SK-N-SH treated with all-trans-retinoic acid at 6 μM for 48 hours (cell line): ENCODE measurements at regions not wholly inside any gene's neighbourhood (a gene's known extent, or its start where the extent isn't known, plus 50 kb on each side); places are given as distances from the start of the nearest gene placed in this dataset.

ENCODE experiments used
- ATAC-seq: fragments of 200-7000 bp; cut with Tn5 transposase; 3 replicates; pipeline ENCODE4 v1.9.1; 2020; ENCODE audit warnings: mild to moderate bottlenecking, moderate library complexity
- ARNTL ChIP-seq: fragments of 450-650 bp; formaldehyde crosslinking; IDR thresholded peaks from 2 replicates; pipeline ENCODE4 v1.5.0; 2020; ENCODE audit warnings: low read depth, mild to moderate bottlenecking, moderate library complexity, borderline replicate concordance
- BACH2 ChIP-seq: fragments of 250-450 bp; sonication (Bioruptor Pico); IDR thresholded peaks from 2 replicates; pipeline ENCODE4 v1.9.0; 2021; ENCODE audit warnings: mild to moderate bottlenecking, borderline replicate concordance
- CSDC2 ChIP-seq: fragments of 250-450 bp; sonication (Bioruptor Pico); IDR thresholded peaks from 2 replicates; pipeline ENCODE4 v1.5.0; 2020; ENCODE audit warnings: mild to moderate bottlenecking, moderate library complexity
- ESRRG ChIP-seq: fragments of 250-450 bp; sonication (Bioruptor Pico); IDR thresholded peaks from 2 replicates; pipeline ENCODE4 v1.6.1; 2021; ENCODE audit warnings: mild to moderate bottlenecking
- ISL1 ChIP-seq: fragments of 250-450 bp; sonication (Bioruptor Pico); IDR thresholded peaks from 2 replicates; pipeline ENCODE4 v2.1.2; 2022; ENCODE audit warnings: mild to moderate bottlenecking, moderate library complexity
- OSR1 ChIP-seq: fragments of 250-450 bp; sonication (Bioruptor Pico); IDR thresholded peaks from 2 replicates; pipeline ENCODE4 v1.8.0; 2022; ENCODE audit warnings: moderate library complexity, mild to moderate bottlenecking, inconsistent platforms
- PPARA ChIP-seq: fragments of 250-450 bp; sonication (Bioruptor Pico); IDR thresholded peaks from 2 replicates; pipeline ENCODE4 v1.5.0; 2020; ENCODE audit warnings: mild to moderate bottlenecking, borderline replicate concordance
- RARB ChIP-seq: fragments of 250-450 bp; sonication (Bioruptor Pico); IDR thresholded peaks from 2 replicates; pipeline ENCODE4 v1.8.0; 2021; ENCODE audit warnings: mild to moderate bottlenecking, moderate library complexity
- SNAI2 ChIP-seq: fragments of 250-450 bp; sonication (Bioruptor Pico); IDR thresholded peaks from 2 replicates; pipeline ENCODE4 v1.5.0; 2020; ENCODE audit warnings: mild to moderate bottlenecking, moderate library complexity
- TCF4 ChIP-seq: fragments of 250-450 bp; sonication (Bioruptor Pico); IDR thresholded peaks from 2 replicates; pipeline ENCODE4 v1.8.0; 2021; ENCODE audit warnings: mild to moderate bottlenecking, moderate library complexity, borderline replicate concordance
- TOX ChIP-seq: fragments of 250-450 bp; sonication (Bioruptor Pico); IDR thresholded peaks from 2 replicates; pipeline ENCODE4 v1.8.0; 2021; ENCODE audit warnings: mild to moderate bottlenecking, moderate library complexity, borderline replicate concordance
- ZC3H10 ChIP-seq: fragments of 250-450 bp; sonication (Bioruptor Pico); IDR thresholded peaks from 2 replicates; pipeline ENCODE4 v1.5.1; 2021; ENCODE audit warnings: mild to moderate bottlenecking, moderate library complexity
- ZFP30 ChIP-seq: fragments of 450-650 bp; formaldehyde crosslinking; IDR thresholded peaks from 2 replicates; pipeline ENCODE4 v1.5.0; 2022; ENCODE audit warnings: mild to moderate bottlenecking, moderate library complexity
- ZNF565 ChIP-seq: fragments of 450-650 bp; formaldehyde crosslinking; conservative IDR thresholded peaks from 2 replicates; pipeline ENCODE4 v1.5.0; 2020; ENCODE audit warnings: low read depth, mild to moderate bottlenecking, moderate library complexity
- ZNF70 ChIP-seq: fragments of 450-650 bp; formaldehyde crosslinking; IDR thresholded peaks from 2 replicates; pipeline ENCODE4 v1.5.0; 2020; ENCODE audit warnings: mild to moderate bottlenecking, moderate library complexity
- ZNF8 ChIP-seq: fragments of 450-650 bp; formaldehyde crosslinking; IDR thresholded peaks from 2 replicates; pipeline ENCODE4 v1.5.0; 2020; ENCODE audit warnings: mild to moderate bottlenecking, moderate library complexity
- TF ChIP-seq, protein P1 (sequence below): fragments of 250-450 bp; sonication (Bioruptor Pico); IDR thresholded peaks from 2 replicates; pipeline ENCODE4 v1.8.0; 2020; ENCODE audit warnings: mild to moderate bottlenecking, moderate library complexity, borderline replicate concordance
- TF ChIP-seq, protein P2 (sequence below): fragments of 250-450 bp; sonication (Bioruptor Pico); IDR thresholded peaks from 2 replicates; pipeline ENCODE4 v1.5.1; 2020; ENCODE audit warnings: low read depth, mild to moderate bottlenecking, moderate library complexity
- TF ChIP-seq, protein P3 (sequence below): fragments of 250-450 bp; sonication (Bioruptor Pico); IDR thresholded peaks from 2 replicates; pipeline ENCODE4 v1.8.0; 2021; ENCODE audit warnings: low read depth, mild to moderate bottlenecking, moderate library complexity, borderline replicate concordance
- TF ChIP-seq, protein P4 (sequence below): fragments of 250-450 bp; sonication (Bioruptor Pico); IDR thresholded peaks from 2 replicates; pipeline ENCODE4 v1.5.0; 2020; ENCODE audit warnings: mild to moderate bottlenecking, moderate library complexity
- TF ChIP-seq, protein P5 (sequence below): fragments of 250-450 bp; sonication (Bioruptor Pico); IDR thresholded peaks from 2 replicates; pipeline ENCODE4 v1.5.1; 2021; ENCODE audit warnings: mild to moderate bottlenecking, moderate library complexity

DNA sequence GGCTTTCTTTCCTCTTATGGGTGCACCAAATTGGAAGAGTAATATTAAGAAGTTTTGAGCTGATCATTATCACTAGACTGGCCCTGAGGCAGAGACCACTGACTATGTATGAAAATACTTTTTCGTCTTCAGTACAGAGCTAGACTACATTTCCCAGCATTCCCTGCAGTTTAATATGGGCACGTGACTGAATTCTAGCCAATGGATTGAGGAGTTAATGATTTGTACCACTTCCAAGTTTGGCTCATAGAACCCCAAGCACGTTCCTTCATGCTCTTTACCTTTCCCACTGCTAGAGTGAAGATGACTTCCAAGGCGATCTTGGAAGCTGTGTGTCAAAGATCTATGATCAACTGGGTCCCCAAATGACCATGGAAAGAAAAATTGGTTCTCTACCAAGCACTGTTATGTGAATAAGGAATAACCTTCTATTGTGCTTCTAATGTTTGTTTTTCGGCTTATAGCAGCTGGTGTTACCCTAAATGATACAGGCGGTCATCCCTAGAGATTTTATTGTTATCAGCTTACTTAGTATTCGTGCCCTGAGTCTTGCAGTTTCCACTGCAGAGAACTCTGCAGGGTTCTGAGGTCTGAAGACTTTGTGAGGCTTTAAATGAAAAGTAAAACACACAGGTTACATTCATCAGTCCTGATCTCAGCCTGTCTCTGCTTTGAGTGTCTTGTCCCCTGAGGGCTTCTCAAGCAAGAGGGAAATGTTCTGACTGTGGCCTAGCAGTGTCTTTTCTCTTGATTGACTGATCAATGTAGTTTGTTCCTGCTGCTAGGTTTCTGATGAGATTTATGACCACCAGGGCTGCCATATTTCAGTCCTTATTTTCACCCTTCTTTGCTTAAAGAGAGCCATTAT, 486.8 kb downstream of the PDCD6IP start:
- no peak for ATAC-seq

DNA sequence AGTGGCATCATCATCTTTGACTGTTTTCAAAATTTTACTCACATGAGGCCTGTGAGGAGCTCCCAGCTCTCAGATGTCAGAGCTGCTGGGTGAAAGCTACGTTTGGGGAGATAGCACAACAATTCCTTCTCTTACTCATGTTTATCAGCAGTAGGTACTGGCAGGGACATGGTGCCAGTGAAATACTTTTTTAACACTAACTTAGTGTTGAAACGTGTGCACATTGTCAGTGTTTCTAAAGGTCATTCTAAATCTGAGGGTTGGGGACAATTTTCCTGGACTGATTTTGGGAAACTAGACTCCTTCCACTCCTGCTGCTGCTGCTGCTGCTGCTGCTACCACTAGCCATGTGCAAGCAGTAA, 487.4 kb downstream of the PDCD6IP start:
- TF ChIP-seq ARNTL = no peak
- TF ChIP-seq RARB (CRISPR knock-in tag) = no peak
- TF ChIP-seq, protein P1, sequence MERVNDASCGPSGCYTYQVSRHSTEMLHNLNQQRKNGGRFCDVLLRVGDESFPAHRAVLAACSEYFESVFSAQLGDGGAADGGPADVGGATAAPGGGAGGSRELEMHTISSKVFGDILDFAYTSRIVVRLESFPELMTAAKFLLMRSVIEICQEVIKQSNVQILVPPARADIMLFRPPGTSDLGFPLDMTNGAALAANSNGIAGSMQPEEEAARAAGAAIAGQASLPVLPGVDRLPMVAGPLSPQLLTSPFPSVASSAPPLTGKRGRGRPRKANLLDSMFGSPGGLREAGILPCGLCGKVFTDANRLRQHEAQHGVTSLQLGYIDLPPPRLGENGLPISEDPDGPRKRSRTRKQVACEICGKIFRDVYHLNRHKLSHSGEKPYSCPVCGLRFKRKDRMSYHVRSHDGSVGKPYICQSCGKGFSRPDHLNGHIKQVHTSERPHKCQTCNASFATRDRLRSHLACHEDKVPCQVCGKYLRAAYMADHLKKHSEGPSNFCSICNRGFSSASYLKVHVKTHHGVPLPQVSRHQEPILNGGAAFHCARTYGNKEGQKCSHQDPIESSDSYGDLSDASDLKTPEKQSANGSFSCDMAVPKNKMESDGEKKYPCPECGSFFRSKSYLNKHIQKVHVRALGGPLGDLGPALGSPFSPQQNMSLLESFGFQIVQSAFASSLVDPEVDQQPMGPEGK (CRISPR knock-in tag) = no peak
- TF ChIP-seq, protein P2, sequence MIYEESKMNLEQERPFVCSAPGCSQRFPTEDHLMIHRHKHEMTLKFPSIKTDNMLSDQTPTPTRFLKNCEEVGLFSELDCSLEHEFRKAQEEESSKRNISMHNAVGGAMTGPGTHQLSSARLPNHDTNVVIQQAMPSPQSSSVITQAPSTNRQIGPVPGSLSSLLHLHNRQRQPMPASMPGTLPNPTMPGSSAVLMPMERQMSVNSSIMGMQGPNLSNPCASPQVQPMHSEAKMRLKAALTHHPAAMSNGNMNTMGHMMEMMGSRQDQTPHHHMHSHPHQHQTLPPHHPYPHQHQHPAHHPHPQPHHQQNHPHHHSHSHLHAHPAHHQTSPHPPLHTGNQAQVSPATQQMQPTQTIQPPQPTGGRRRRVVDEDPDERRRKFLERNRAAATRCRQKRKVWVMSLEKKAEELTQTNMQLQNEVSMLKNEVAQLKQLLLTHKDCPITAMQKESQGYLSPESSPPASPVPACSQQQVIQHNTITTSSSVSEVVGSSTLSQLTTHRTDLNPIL (CRISPR knock-in tag) = no peak
- TF ChIP-seq OSR1 = no peak
- no peak for TF ChIP-seq SNAI2 (CRISPR knock-in tag)
- TF ChIP-seq PPARA (CRISPR knock-in tag) = no peak
- no peak for TF ChIP-seq BACH2 (CRISPR knock-in tag)
- no peak for TF ChIP-seq ZC3H10
- TF ChIP-seq, protein P3, sequence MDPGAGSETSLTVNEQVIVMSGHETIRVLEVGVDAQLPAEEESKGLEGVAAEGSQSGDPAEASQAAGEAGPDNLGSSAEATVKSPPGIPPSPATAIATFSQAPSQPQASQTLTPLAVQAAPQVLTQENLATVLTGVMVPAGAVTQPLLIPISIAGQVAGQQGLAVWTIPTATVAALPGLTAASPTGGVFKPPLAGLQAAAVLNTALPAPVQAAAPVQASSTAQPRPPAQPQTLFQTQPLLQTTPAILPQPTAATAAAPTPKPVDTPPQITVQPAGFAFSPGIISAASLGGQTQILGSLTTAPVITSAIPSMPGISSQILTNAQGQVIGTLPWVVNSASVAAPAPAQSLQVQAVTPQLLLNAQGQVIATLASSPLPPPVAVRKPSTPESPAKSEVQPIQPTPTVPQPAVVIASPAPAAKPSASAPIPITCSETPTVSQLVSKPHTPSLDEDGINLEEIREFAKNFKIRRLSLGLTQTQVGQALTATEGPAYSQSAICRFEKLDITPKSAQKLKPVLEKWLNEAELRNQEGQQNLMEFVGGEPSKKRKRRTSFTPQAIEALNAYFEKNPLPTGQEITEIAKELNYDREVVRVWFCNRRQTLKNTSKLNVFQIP (CRISPR knock-in tag) = no peak
- TF ChIP-seq, protein P4, sequence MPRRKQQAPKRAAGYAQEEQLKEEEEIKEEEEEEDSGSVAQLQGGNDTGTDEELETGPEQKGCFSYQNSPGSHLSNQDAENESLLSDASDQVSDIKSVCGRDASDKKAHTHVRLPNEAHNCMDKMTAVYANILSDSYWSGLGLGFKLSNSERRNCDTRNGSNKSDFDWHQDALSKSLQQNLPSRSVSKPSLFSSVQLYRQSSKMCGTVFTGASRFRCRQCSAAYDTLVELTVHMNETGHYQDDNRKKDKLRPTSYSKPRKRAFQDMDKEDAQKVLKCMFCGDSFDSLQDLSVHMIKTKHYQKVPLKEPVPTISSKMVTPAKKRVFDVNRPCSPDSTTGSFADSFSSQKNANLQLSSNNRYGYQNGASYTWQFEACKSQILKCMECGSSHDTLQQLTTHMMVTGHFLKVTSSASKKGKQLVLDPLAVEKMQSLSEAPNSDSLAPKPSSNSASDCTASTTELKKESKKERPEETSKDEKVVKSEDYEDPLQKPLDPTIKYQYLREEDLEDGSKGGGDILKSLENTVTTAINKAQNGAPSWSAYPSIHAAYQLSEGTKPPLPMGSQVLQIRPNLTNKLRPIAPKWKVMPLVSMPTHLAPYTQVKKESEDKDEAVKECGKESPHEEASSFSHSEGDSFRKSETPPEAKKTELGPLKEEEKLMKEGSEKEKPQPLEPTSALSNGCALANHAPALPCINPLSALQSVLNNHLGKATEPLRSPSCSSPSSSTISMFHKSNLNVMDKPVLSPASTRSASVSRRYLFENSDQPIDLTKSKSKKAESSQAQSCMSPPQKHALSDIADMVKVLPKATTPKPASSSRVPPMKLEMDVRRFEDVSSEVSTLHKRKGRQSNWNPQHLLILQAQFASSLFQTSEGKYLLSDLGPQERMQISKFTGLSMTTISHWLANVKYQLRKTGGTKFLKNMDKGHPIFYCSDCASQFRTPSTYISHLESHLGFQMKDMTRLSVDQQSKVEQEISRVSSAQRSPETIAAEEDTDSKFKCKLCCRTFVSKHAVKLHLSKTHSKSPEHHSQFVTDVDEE = no peak
- no peak for TF ChIP-seq ZNF8 (CRISPR knock-in tag)
- no peak for TF ChIP-seq ZNF565 (CRISPR knock-in tag)
- no peak for TF ChIP-seq ISL1 (CRISPR knock-in tag)
- TF ChIP-seq ESRRG (CRISPR knock-in tag) = no peak
- TF ChIP-seq CSDC2 (CRISPR knock-in tag) = no peak
- TF ChIP-seq ZFP30 (CRISPR knock-in tag) = no peak
- TF ChIP-seq TCF4 (CRISPR knock-in tag) = no peak
- no peak for TF ChIP-seq TOX (CRISPR knock-in tag)
- ATAC-seq = no peak

More for the DNA sequence above, 486.8 kb downstream of the PDCD6IP start:
- TF ChIP-seq ZNF8 (CRISPR knock-in tag) (no peak), ARNTL (no peak), ZNF565 (CRISPR knock-in tag) (no peak), RARB (CRISPR knock-in tag) (no peak), TCF4 (CRISPR knock-in tag) (no peak), BACH2 (CRISPR knock-in tag) (no peak), ZNF70 (CRISPR knock-in tag) (no peak), OSR1 (no peak), SNAI2 (CRISPR knock-in tag) (no peak), CSDC2 (CRISPR knock-in tag) (no peak)
- TF ChIP-seq, protein P5, sequence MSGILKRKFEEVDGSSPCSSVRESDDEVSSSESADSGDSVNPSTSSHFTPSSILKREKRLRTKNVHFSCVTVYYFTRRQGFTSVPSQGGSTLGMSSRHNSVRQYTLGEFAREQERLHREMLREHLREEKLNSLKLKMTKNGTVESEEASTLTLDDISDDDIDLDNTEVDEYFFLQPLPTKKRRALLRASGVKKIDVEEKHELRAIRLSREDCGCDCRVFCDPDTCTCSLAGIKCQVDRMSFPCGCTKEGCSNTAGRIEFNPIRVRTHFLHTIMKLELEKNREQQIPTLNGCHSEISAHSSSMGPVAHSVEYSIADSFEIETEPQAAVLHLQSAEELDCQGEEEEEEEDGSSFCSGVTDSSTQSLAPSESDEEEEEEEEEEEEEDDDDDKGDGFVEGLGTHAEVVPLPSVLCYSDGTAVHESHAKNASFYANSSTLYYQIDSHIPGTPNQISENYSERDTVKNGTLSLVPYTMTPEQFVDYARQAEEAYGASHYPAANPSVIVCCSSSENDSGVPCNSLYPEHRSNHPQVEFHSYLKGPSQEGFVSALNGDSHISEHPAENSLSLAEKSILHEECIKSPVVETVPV (CRISPR knock-in tag) = no peak
